ENCODE measurements at regions not wholly inside any gene's neighbourhood (a gene's known extent, or its start where the extent isn't known, plus 50 kb on each side); places are given as distances from the start of the nearest gene placed in this dataset.

GRCh38 chr16:80125677-80126076 is 415.1 kb upstream of the DYNLRB2 start:
- Histone ChIP-seq H3K79me1 (ENCODE audit: insufficient read depth, low read depth, low read length, poor library complexity, severe bottlenecking) (no peaks in the 10 kb centered on the region), H3K27ac (ENCODE audit: insufficient read length, low read depth, low read length) (no peak overlapping the region), H3K27me3 (ENCODE audit: insufficient read depth, low read length) (no peaks in the 10 kb centered on the region), H4K5ac (ENCODE audit: insufficient read length, low read depth, low read length) (no peak overlapping the region), H2AK5ac (ENCODE audit: insufficient read length, low read length) (no peak overlapping the region), H4K91ac (ENCODE audit: insufficient read length, low read depth, low read length) (no peak overlapping the region), H3K4me2 (ENCODE audit: insufficient read depth, insufficient read length, low read length) (no peak overlapping the region), H2BK120ac (ENCODE audit: low read depth, low read length, poor library complexity, severe bottlenecking) (no peak overlapping the region), H3K18ac (ENCODE audit: insufficient read length, low read depth, low read length) (no peak overlapping the region), H2BK5ac (ENCODE audit: insufficient read length, low read length) (no peak overlapping the region), H3K9ac (ENCODE audit: extremely low read depth, insufficient read length, low read length) (no peak overlapping the region), H3K23me2 (ENCODE audit: insufficient read length, low read depth, low read length, poor library complexity, severe bottlenecking) (no peaks in the 10 kb centered on the region), H2BK15ac (ENCODE audit: low read depth, low read length) (no peak overlapping the region), H3K14ac (ENCODE audit: insufficient read depth, low read length) (no peak overlapping the region), H2BK12ac (ENCODE audit: insufficient read length, low read depth, low read length) (no peak overlapping the region), H3K4ac (ENCODE audit: low read depth, low read length) (no peak overlapping the region), H3K4me1 (ENCODE audit: insufficient read depth, low read length) (no peaks in the 10 kb centered on the region), H2AFZ (ENCODE audit: low read length) (no peak overlapping the region), H3K23ac (ENCODE audit: insufficient read length, low read depth, low read length) (no peak overlapping the region), H3T11ph (ENCODE audit: low read length) (no peak overlapping the region), H3K79me2 (ENCODE audit: insufficient read depth, low read length) (no peaks in the 10 kb centered on the region), H3K56ac (ENCODE audit: insufficient read length, low read depth, low read length) (no peak overlapping the region), H2BK20ac (ENCODE audit: low read depth, low read length, poor library complexity, severe bottlenecking) (no peak overlapping the region), H4K8ac (replicated peaks; ENCODE audit: insufficient read length, low read depth, low read length) (no peak overlapping the region), H4K20me1 (ENCODE audit: control insufficient read depth, insufficient read depth, insufficient read length) (no peaks in the 10 kb centered on the region), H3K9me3 (ENCODE audit: control insufficient read depth, low read depth, low read length) (no peaks in the 10 kb centered on the region)
- no peak overlapping the region for H3K27ac Mint-ChIP-seq
- H3K4me1 Mint-ChIP-seq: no peaks in the 10 kb centered on the region; a peak in 1 of 4 replicates
- TF ChIP-seq, protein P1, sequence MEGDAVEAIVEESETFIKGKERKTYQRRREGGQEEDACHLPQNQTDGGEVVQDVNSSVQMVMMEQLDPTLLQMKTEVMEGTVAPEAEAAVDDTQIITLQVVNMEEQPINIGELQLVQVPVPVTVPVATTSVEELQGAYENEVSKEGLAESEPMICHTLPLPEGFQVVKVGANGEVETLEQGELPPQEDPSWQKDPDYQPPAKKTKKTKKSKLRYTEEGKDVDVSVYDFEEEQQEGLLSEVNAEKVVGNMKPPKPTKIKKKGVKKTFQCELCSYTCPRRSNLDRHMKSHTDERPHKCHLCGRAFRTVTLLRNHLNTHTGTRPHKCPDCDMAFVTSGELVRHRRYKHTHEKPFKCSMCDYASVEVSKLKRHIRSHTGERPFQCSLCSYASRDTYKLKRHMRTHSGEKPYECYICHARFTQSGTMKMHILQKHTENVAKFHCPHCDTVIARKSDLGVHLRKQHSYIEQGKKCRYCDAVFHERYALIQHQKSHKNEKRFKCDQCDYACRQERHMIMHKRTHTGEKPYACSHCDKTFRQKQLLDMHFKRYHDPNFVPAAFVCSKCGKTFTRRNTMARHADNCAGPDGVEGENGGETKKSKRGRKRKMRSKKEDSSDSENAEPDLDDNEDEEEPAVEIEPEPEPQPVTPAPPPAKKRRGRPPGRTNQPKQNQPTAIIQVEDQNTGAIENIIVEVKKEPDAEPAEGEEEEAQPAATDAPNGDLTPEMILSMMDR (conservative IDR thresholded peaks at IDR 0.05): no peak
- no peaks in the 10 kb centered on the region for H3K9me3 Mint-ChIP-seq
- no CpG with 5 or more reads among the region's 5 CpGs for WGBS (ENCODE audit: extremely low coverage, insufficient read length, low lambda C conversion rate)
- no peak overlapping the region for H3K4me3 Mint-ChIP-seq
- no peak for DNase-seq
- no peaks in the 10 kb centered on the region for H3K27me3 Mint-ChIP-seq (ENCODE audit: low read depth)
- no peaks in the 10 kb centered on the region; a peak in 1 of 7 replicates for H3K36me3 Mint-ChIP-seq (ENCODE audit: insufficient read depth in 1 of 3, low read depth in 3 of 3)

Data from H9 (cell line).